Gastroesophageal sphincter (tissue), 3 donors: ENCODE measurements at regions not wholly inside any gene's neighbourhood (a gene's known extent, or its start where the extent isn't known, plus 50 kb on each side); places are given as distances from the start of the nearest gene placed in this dataset.

Experiments used
- CTCF ChIP-seq, 4 experiments: fragments of 200-600 bp in 2 of 4; fragments of 450-650 bp in 2 of 4; sonication (generic) in 1 of 4; IDR thresholded peaks; one replicate each; pipeline ENCODE4 v1.5.1; 2017 to 2019; ENCODE audit warnings: antibody characterized with exemption in 4 of 4, mild to moderate bottlenecking in 2 of 4, moderate library complexity in 2 of 4
- POLR2A ChIP-seq, 2 donors: fragments of 450-650 bp; IDR thresholded peaks; one replicate each; pipeline ENCODE4 v1.6.1; 2017; ENCODE audit warnings: antibody characterized with exemption in 2 of 2, mild to moderate bottlenecking in 2 of 2, moderate library complexity in 1 of 2

GRCh38 chr10:128463991-128464760 lies 338.0 kb upstream of the MKI67 start:
- TF ChIP-seq CTCF (IDR thresholded peaks at IDR 0.05) = no peak
- TF ChIP-seq POLR2A (IDR thresholded peaks at IDR 0.05) = no peak
